ENCODE measurements at regions not wholly inside any gene's neighbourhood (a gene's known extent, or its start where the extent isn't known, plus 50 kb on each side); places are given as distances from the start of the nearest gene placed in this dataset.

DNA sequence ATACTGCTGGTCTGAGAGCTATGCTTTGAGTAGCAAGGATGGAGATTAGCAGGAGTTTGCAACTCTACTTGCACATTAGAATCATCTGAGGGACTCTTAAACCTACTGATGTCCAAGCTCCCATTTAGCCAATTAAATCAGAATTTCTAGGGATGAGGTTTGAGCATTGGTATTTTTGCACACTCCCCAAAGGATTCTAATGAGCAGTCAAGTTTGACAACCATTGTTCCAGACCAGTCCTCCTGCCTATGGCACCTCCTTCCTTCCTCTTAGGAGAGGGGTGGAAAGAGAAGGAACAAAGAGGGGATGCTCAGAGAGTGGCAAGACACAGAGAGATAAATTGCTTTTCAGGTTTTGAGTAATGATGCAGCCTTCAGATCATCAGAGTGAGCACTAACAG lies 275.5 kb upstream of the ROPN1 start:
- H3K36me3 ChIP-seq (replicated peaks in 1 of 2; ENCODE audit: control insufficient read depth in 1 of 2, insufficient read depth in 2 of 2, low read length in 2 of 2), result no peaks in the 10 kb centered on the region
- no peak overlapping the region for H3K9ac ChIP-seq (ENCODE audit: insufficient read depth, low read length, poor library complexity, severe bottlenecking)
- no peak for TF ChIP-seq CTCF (IDR thresholded peaks at IDR 0.05)
- intact Hi-C loops (cut with micrococcal nuclease), result no loop called here
- no peaks in the 10 kb centered on the region for H3K9me3 ChIP-seq (replicated peaks in 1 of 2; ENCODE audit: control insufficient read depth in 1 of 2, insufficient read depth in 1 of 2, low read length in 2 of 2)
- no peak overlapping the region for H3K27ac Mint-ChIP-seq
- H3K27me3 Mint-ChIP-seq (ENCODE audit: low read depth in 3 of 3), result peaks cover 3 to 15% (median 8%) of the 10 kb centered on the region in 3 donors
- no peak overlapping the region for H3K4me3 ChIP-seq (replicated peaks in 1 of 3; ENCODE audit: low read depth in 2 of 3, low read length in 3 of 3)
- H3K27ac ChIP-seq (ENCODE audit: low read depth in 1 of 2, low read length in 2 of 2), result no peak overlapping the region
- no peaks in the 10 kb centered on the region for H3K27me3 ChIP-seq (ENCODE audit: control insufficient read depth in 2 of 2, insufficient read depth in 2 of 2, low read length in 2 of 2)
- no peaks in the 10 kb centered on the region for H3K4me1 ChIP-seq (ENCODE audit: control insufficient read depth in 1 of 2, insufficient read depth in 2 of 2, low read length in 2 of 2)
- H3K4me3 Mint-ChIP-seq, result no peak overlapping the region
- peaks cover 2% of the 10 kb centered on the region for H3K4me1 Mint-ChIP-seq
- H3K79me2 ChIP-seq (ENCODE audit: insufficient read depth, low read length), result no peaks in the 10 kb centered on the region
- H2AFZ ChIP-seq (ENCODE audit: insufficient read depth, low read depth, low read length, poor library complexity, severe bottlenecking), result no peak overlapping the region
- no peaks in the 10 kb centered on the region for H3K36me3 Mint-ChIP-seq
- peaks cover 0 to 3% (median 0%) of the 10 kb centered on the region in 7 donors for H3K9me3 Mint-ChIP-seq
- no peak for DNase-seq
- H4K20me1 ChIP-seq (ENCODE audit: insufficient read depth, low read length), result no peaks in the 10 kb centered on the region
- H3K4me2 ChIP-seq (replicated peaks; ENCODE audit: extremely low read depth, low read length, poor library complexity, severe bottlenecking), result no peak overlapping the region

GRCh38 chr3:124268355-124268754 lies 276.4 kb upstream of the ROPN1 start:
- no peaks in the 10 kb centered on the region for H3K36me3 Mint-ChIP-seq
- H3K27ac ChIP-seq (ENCODE audit: low read depth in 1 of 2, low read length in 2 of 2), result no peak overlapping the region

More at GRCh38 chr3:124268355-124268754, 276.4 kb upstream of the ROPN1 start:
- peaks cover 3 to 15% (median 8%) of the 10 kb centered on the region in 3 donors for H3K27me3 Mint-ChIP-seq (ENCODE audit: low read depth in 3 of 3)
- Histone ChIP-seq H3K4me2 (replicated peaks; ENCODE audit: extremely low read depth, low read length, poor library complexity, severe bottlenecking) (no peak overlapping the region), H3K9me3 (replicated peaks in 1 of 2; ENCODE audit: control insufficient read depth in 1 of 2, insufficient read depth in 1 of 2, low read length in 2 of 2) (no peaks in the 10 kb centered on the region), H3K27me3 (ENCODE audit: control insufficient read depth in 2 of 2, insufficient read depth in 2 of 2, low read length in 2 of 2) (no peaks in the 10 kb centered on the region), H3K36me3 (replicated peaks in 1 of 2; ENCODE audit: control insufficient read depth in 1 of 2, insufficient read depth in 2 of 2, low read length in 2 of 2) (no peaks in the 10 kb centered on the region), H3K4me3 (replicated peaks in 1 of 3; ENCODE audit: low read depth in 2 of 3, low read length in 3 of 3) (no peak overlapping the region), H3K79me2 (ENCODE audit: insufficient read depth, low read length) (no peaks in the 10 kb centered on the region), H4K20me1 (ENCODE audit: insufficient read depth, low read length) (no peaks in the 10 kb centered on the region), H3K4me1 (ENCODE audit: control insufficient read depth in 1 of 2, insufficient read depth in 2 of 2, low read length in 2 of 2) (no peaks in the 10 kb centered on the region), H2AFZ (ENCODE audit: insufficient read depth, low read depth, low read length, poor library complexity, severe bottlenecking) (no peak overlapping the region), H3K9ac (ENCODE audit: insufficient read depth, low read length, poor library complexity, severe bottlenecking) (no peak overlapping the region)
- intact Hi-C loops (cut with micrococcal nuclease), result no loop called here
- H3K9me3 Mint-ChIP-seq, result peaks cover 0 to 3% (median 0%) of the 10 kb centered on the region in 7 donors
- H3K4me1 Mint-ChIP-seq, result no peaks in the 10 kb centered on the region
- no peak for TF ChIP-seq CTCF (IDR thresholded peaks at IDR 0.05)
- H3K4me3 Mint-ChIP-seq, result no peak overlapping the region
- H3K27ac Mint-ChIP-seq, result no peak overlapping the region
- WGBS (ENCODE audit: insufficient coverage), result 50% methylated on average over 1 of the region's 2 CpGs
- no peak for DNase-seq

All from CD14-positive monocyte (primary cell).